GM08714 (cell line): ENCODE measurements at regions not wholly inside any gene's neighbourhood (a gene's known extent, or its start where the extent isn't known, plus 50 kb on each side); places are given as distances from the start of the nearest gene placed in this dataset.

Source experiments
- H3K4me3 ChIP-seq: fragments of 200-500 bp; sonication (Bioruptor generic); 2 replicates; pipeline ENCODE4 v1.5.1; 2014; ENCODE audit warnings: mild to moderate bottlenecking, low read length, inconsistent platforms
- ZNF274 ChIP-seq: IDR thresholded peaks from 2 replicates; pipeline ENCODE4 v1.6.1; 2012; ENCODE audit warnings: mild to moderate bottlenecking, low read depth, low read length

- TF ChIP-seq ZNF274: no peak
- H3K4me3 ChIP-seq: no peak overlapping the region
Observed at GRCh38 chr12:98403385-98403784, 112.0 kb upstream of the TMPO start.

GRCh38 chr12:98403936-98404335, 111.5 kb upstream of the TMPO start:
- no peak overlapping the region for H3K4me3 ChIP-seq
- no peak for TF ChIP-seq ZNF274

GRCh38 chr12:98405805-98406366, 109.5 kb upstream of the TMPO start:
- no peak overlapping the region for H3K4me3 ChIP-seq
- no peak for TF ChIP-seq ZNF274

GRCh38 chr12:98406378-98406777, 109.0 kb upstream of the TMPO start:
- no peak overlapping the region for H3K4me3 ChIP-seq
- TF ChIP-seq ZNF274: no peak

- TF ChIP-seq ZNF274: no peak
- no peak overlapping the region for H3K4me3 ChIP-seq
Observed at GRCh38 chr12:98408681-98409080, 106.7 kb upstream of the TMPO start.

GRCh38 chr12:98409548-98409947, 105.8 kb upstream of the TMPO start:
- H3K4me3 ChIP-seq: no peak overlapping the region
- no peak for TF ChIP-seq ZNF274

GRCh38 chr12:98410356-98410755, 105.0 kb upstream of the TMPO start:
- no peak for TF ChIP-seq ZNF274
- H3K4me3 ChIP-seq: no peak overlapping the region

- TF ChIP-seq ZNF274: no peak
- no peak overlapping the region for H3K4me3 ChIP-seq
Observed at GRCh38 chr12:98416845-98417244, 98.5 kb upstream of the TMPO start.

GRCh38 chr12:98417266-98417665, 98.1 kb upstream of the TMPO start:
- TF ChIP-seq ZNF274: no peak
- no peak overlapping the region for H3K4me3 ChIP-seq

GRCh38 chr12:98418357-98419075, 96.9 kb upstream of the TMPO start:
- no peak for TF ChIP-seq ZNF274
- H3K4me3 ChIP-seq: no peak overlapping the region

- H3K4me3 ChIP-seq: no peak overlapping the region
- no peak for TF ChIP-seq ZNF274
Observed at GRCh38 chr12:98419081-98419794, 96.2 kb upstream of the TMPO start.

GRCh38 chr12:98419795-98420404, 95.5 kb upstream of the TMPO start:
- no peak overlapping the region for H3K4me3 ChIP-seq
- no peak for TF ChIP-seq ZNF274

GRCh38 chr12:98420461-98420860, 94.9 kb upstream of the TMPO start:
- H3K4me3 ChIP-seq: no peak overlapping the region
- no peak for TF ChIP-seq ZNF274

GRCh38 chr12:98421316-98421715, 94.1 kb upstream of the TMPO start:
- H3K4me3 ChIP-seq: no peak overlapping the region
- TF ChIP-seq ZNF274: no peak

- no peak overlapping the region for H3K4me3 ChIP-seq
- no peak for TF ChIP-seq ZNF274
Observed at GRCh38 chr12:98422359-98422758, 93.0 kb upstream of the TMPO start.
